GM18868 (cell line): ENCODE measurements at regions not wholly inside any gene's neighbourhood (a gene's known extent, or its start where the extent isn't known, plus 50 kb on each side); places are given as distances from the start of the nearest gene placed in this dataset.

Experiments used
- ATAC-seq: cut with Tn5 transposase; IDR thresholded peaks from one replicate; pipeline ENCODE4 v1.9.1; 2021; ENCODE audit warnings: mild to moderate bottlenecking, moderate library complexity; ENCODE audit not compliant: unreplicated experiment

DNA sequence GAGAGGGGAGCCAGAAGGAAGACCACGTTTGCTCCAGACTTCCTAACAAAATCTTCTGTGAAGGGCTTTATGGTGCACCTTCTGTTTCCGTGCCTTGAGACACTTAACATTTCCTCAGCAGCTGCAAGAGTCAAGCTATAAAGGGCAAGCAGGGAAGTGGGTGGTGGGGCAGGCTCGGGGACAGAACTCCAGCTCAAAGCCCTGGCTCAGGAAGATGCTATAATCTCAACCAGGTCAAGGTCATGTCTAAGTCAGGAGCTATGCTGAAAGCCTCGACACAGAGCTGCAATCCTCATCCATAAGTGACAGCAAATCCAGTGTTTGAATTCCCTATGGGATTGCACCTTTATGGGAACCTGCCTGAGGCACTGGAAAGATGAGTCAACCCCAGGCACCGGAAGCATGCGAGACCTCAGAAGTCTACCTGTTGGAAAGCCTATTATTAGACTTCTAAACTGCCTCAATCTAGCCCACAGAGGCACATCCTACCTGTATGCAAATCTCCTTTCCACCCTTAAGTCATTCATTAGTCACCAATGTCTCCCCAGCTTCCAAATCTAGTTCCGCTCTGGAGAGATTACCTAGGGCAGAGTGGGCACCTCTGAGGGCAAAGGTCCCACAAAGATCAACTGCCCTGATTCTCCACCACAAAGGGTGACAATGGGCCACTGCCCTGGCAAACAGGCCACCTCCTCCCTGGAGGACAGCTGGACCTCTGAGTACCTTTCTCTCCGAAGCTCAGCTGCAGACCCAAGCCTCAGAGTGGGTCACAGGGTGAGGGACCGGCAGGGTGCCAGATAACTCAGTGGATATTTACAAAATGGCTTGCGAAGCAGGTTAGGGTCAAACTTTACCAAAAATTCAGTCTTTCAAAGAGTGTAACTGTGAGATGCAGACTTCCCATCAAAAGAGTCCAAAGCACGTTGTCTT lies 287.0 kb downstream of the CDC5L start:
- no peak for ATAC-seq

- no peak for ATAC-seq
These were observed 287.9 kb downstream of the CDC5L start for GRCh38 chr6:44675449-44675848.

- ATAC-seq, result no peak
These were observed 288.8 kb downstream of the CDC5L start for GRCh38 chr6:44676246-44676790.

DNA sequence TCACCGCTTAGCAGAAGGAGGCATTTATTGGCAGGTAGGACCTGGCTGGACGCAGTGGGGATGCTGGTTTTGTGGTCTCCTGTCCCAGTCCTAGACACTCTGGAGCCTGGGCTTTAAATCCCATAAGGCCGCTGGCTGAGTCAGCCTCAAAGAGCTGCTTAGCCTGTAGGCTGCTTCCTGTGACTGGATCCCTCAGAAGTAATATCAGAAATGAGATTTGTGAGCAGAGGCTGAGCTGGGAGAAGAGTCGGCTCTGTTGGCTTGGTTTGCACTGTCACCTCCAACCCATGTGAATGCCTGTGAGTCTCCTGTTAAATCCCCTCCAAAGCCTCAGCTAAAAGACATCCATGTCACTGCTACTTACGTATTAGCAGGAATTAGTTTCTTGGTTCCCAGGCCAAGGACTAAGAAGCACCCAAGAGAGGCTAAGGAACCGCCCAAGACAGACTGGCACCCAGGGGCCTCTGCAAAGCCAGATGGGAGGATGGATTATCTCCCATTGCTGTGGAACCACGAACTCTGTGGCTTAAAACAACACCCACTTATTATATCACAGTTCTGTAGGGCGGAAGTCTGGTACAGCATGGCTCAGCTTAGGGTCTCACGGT lies 289.4 kb downstream of the CDC5L start:
- no peak for ATAC-seq

GRCh38 chr6:44678252-44678935 lies 290.9 kb downstream of the CDC5L start:
- ATAC-seq, result no peak

DNA sequence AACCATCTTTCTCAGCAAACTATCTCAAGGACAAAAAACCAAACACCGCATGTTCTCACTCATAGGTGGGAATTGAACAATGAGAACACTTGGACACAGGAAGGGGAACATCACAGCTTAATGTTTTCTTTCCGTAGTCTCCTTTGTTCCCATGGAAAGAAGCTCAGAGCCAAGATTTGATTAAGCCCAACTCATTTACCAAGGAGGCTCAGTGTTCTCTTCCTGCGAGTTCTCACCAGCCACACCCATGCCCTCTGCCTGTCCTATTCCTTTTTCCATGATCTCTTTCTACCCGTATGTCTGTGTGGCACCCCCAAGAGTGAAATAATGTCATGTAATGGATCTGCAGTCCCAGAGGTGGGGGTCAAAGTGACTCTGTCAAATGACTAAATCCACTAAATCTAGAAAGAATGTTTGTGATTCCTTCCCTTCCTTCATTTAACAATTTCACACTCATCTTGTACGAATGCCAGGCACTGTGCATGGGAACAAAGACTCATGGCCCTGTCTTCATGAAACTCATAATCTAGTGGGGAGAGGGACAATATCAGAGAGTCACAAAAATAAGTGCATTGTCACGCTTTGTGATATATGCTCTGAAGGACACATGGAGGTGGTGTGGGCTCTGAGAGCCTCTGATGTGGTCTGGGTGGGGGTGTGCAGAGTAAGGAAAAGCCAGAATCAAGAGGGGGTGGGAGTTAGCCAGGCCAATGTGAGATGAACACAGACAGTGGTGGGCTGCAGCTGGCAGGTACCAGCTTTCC lies 292.1 kb downstream of the CDC5L start:
- ATAC-seq, result no peak

GRCh38 chr6:44680202-44680720 lies 292.8 kb downstream of the CDC5L start:
- ATAC-seq, result no peak

- ATAC-seq, result no peak
These were observed 294.3 kb downstream of the CDC5L start for GRCh38 chr6:44681761-44682160.

DNA sequence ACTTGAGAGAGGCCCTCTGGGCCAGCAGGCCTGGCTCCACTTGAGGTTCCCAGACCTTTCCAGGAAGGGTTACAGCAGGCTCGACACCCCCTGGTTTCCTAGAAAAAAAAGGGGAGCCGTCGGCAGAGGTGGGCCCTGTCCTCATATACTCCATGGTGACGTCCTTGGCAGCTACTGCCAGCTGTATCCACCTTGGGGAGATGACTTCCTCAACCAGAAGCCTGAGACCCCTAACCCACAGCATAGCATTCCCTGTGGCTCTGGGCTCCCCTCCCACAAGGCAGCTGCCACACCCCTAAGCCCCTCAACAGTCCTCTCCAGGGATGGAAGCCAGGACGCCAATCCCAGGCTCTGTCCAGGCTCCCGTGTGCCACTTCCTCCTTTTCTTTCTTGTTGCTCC lies 294.8 kb downstream of the CDC5L start:
- ATAC-seq, result no peak

DNA sequence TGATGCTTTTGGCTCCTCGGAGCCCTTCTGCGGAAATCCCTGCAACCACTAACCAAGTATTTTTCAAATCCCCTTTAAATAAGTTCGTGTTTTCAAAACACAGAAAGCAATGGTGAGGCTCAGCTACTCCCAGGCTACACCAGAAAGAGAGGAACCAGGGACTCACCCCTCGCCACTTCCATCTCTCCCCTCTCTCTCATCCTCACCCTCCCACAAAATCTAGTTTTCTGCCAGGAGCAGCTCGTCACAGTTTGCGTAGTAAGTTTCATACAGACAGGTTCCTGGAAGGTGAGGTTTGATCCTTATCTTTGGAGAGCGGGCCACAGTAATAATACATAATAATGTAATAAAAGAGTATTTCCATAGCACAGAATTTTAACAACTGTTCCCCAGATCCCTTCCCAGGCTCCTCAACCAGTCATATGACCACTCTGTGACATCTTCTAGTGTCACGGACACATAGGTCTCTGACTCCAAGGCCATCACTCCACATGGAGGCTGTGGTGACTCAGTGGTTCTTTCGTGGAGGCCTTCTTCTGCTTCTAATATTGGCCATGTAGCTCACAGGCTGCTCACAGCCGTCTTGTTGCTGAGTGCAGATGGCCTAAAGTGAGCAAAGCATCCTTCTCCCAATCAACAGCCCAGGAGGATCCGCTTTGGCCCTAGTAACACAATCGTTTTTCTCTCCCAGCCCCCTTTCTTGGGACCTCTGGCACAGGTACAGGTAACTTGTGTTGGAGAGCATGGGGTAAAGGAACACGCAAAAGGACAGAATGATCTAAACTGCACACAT lies 295.7 kb downstream of the CDC5L start:
- no peak for ATAC-seq

DNA sequence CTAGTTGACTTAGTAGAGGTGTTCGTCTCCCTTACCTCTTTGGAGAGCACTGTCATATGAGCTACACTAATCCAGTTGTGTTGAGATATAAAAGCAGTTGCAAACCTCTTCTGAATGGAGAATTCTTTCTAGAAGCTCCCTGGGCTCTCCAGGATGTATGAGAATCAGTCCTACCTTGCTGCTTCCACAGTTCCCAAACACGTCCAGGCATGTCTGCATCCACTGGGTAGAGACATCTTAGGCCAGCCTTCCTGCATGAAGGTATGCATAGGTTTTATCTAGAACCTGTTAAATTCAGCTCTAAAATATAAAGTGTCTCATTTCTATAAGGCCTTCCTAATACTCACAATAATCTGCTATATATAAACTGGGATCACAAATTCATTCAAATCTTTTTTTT lies 297.7 kb downstream of the CDC5L start:
- no peak for ATAC-seq

DNA sequence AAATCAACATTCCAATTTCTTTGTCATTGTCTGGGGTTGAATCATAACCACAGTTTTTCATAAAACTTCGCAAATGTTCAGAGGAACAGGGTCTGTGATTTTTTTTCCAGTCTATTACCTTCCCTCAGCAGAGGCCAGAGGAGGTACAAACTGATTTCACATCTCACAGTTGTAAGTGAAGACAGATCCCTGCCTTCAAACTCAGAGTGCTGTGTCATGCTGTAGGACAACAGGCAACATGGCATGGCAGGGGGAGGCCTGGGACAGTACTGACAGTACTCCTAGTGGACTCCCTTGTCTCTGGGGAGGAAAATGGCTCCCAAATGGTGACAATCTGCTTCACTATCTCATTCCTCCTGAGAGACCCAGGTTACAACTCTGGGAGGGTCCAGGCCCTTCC lies 308.6 kb downstream of the CDC5L start:
- no peak for ATAC-seq

DNA sequence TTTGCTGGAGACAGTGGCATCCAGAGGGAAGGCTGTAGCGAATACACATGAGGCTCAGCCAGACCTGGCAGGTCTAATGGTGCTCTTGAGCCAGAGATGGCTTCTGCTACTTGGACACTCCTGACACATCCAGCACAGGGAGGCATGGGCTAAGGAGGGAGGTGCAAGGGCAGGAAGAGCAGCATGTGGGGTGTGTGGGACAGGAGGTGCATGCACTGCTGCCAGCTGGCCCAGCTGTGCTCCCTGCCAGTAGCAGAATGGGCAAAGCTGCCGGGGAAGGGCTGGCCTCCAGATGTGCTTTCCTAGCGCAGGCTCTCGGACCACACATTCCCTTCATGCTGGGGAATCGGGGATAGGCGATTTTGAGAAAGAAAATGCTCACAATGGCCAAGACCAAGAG lies 309.2 kb downstream of the CDC5L start:
- no peak for ATAC-seq

DNA sequence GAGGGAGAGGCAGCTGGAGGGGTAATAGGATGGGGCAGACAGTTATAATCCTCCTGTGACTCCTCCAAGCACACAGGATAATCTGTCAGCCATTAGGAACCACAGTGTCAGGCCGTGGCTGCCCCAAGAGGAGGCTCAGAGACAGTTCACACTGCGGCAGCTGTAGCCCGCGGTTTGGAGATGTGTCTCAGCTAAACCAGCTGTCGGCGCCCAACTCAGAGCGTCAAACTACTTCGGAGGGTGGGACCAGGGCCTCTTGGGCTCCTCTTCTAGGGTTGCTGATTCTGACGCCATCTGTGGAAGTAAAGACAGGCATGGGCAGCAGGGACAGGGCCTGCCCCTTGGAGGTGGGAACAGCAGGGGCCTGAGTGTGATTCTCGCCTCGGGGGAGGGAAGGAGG lies 309.8 kb downstream of the CDC5L start:
- no peak for ATAC-seq

- ATAC-seq, result no peak
These were observed 311.1 kb downstream of the CDC5L start for GRCh38 chr6:44698602-44699001.

GRCh38 chr6:44699082-44699481 lies 311.6 kb downstream of the CDC5L start:
- ATAC-seq, result no peak

DNA sequence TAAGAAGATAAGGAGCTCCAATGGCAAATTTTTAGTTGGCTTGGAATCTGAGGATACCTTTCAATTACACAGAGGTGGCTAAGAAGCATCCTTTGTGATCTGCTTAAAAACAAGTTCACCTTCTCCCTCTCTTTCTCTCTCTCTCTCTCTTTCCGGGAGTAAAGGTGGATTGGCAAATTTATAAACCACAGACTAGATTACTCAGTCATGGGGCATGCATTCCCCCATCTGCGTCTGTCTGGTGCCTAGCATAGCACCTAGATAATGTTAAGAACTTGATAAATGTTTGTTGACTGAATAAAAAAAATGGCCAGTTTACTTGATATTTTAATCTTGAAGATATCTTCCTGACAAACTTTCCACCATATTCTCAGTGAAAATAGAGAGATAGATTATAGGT lies 312.3 kb downstream of the CDC5L start:
- no peak for ATAC-seq

GRCh38 chr6:44700422-44700821 lies 312.9 kb downstream of the CDC5L start:
- ATAC-seq, result no peak

- ATAC-seq, result no peak
These were observed 313.6 kb downstream of the CDC5L start for GRCh38 chr6:44701038-44701636.
